MCF 10A (cell line): ENCODE measurements at regions not wholly inside any gene's neighbourhood (a gene's known extent, or its start where the extent isn't known, plus 50 kb on each side); places are given as distances from the start of the nearest gene placed in this dataset.
"Not testable (repeated sequence)": the region's sequence is repeated elsewhere in the genome, so short reads cannot be mapped to it uniquely, and the experiment has no call there.

Source experiments
- BruUV-seq: library from RNA; stranded (reverse); fragments of 400-500 nt; replicated peaks from 2 replicates; lab custom pipeline; 2021; lab: Mats Ljungman, UMichigan
- CTCF ChIA-PET: fragments of 300-600 bp; sonication (Branson Sonifier 250); formaldehyde crosslinking; extraction: SDS; loops from one replicate; lab custom pipeline; 2021; ENCODE audit warnings: antibody characterized with exemption, inconsistent platforms; lab: Yijun Ruan, JAX
- POLR2A ChIA-PET: fragments of 300-600, 350-650 bp; sonication (Branson Sonifier 250); formaldehyde crosslinking; extraction: SDS; loops from one replicate; lab custom pipeline; 2020; ENCODE audit warnings: antibody characterized with exemption, inconsistent platforms; lab: Yijun Ruan, JAX
- DNase-seq: peaks from one replicate; pipeline ENCODE4 v3.0.0-alpha.2; 2018; ENCODE audit not compliant: unreplicated experiment
- H3K27ac Mint-ChIP-seq: one replicate; pipeline ENCODE4 v1.8.0; 2022; ENCODE audit warnings: mild to moderate bottlenecking, low read depth, mixed read lengths; ENCODE audit not compliant: unreplicated experiment
- H3K27me3 Mint-ChIP-seq: one replicate; pipeline ENCODE4 v1.8.0; 2022; ENCODE audit warnings: mixed read lengths; ENCODE audit not compliant: insufficient read depth, unreplicated experiment
- H3K36me3 Mint-ChIP-seq: one replicate; pipeline ENCODE4 v1.8.0; 2022; ENCODE audit warnings: mild to moderate bottlenecking, moderate library complexity, mixed read lengths; ENCODE audit not compliant: insufficient read depth, unreplicated experiment
- H3K4me1 Mint-ChIP-seq: one replicate; pipeline ENCODE4 v1.8.0; 2022; ENCODE audit warnings: mixed read lengths; ENCODE audit not compliant: insufficient read depth, unreplicated experiment
- H3K4me3 Mint-ChIP-seq: one replicate; pipeline ENCODE4 v1.8.0; 2022; ENCODE audit warnings: mild to moderate bottlenecking, moderate library complexity, mixed read lengths; ENCODE audit not compliant: unreplicated experiment
- H3K9me3 Mint-ChIP-seq: one replicate; pipeline ENCODE4 v1.8.0; 2022; ENCODE audit warnings: mixed read lengths; ENCODE audit not compliant: unreplicated experiment
- CTCF ChIP-seq: fragments of 200-600 bp; IDR thresholded peaks from one replicate; pipeline ENCODE4 v1.8.0; 2022; ENCODE audit warnings: antibody characterized with exemption, mild to moderate bottlenecking; ENCODE audit not compliant: unreplicated experiment
- intact Hi-C: fragments of 100-400 bp; cut with micrococcal nuclease; formaldehyde crosslinking; loops from 2 replicates; pipeline ENCODE4 v1.14.1; 2022

- ChIA-PET CTCF (no interaction called here), POLR2A (no interaction called here)
- no peak for DNase-seq
- no peaks in the 10 kb centered on the region for H3K27me3 Mint-ChIP-seq
- no peak for TF ChIP-seq CTCF
- peaks cover 11% of the 10 kb centered on the region for H3K9me3 Mint-ChIP-seq
- H3K4me1 Mint-ChIP-seq = no peaks in the 10 kb centered on the region
- intact Hi-C loops = no loop called here
- H3K36me3 Mint-ChIP-seq = no peaks in the 10 kb centered on the region
- no peak overlapping the region for H3K27ac Mint-ChIP-seq
- no peak overlapping the region for H3K4me3 Mint-ChIP-seq
- BruUV-seq = no TSS peak
Observed at GRCh38 chr5:38618154-38618553, 61.7 kb upstream of the LIFR start.

GRCh38 chr5:38621331-38621730, 64.9 kb upstream of the LIFR start:
- no peak overlapping the region for H3K27ac Mint-ChIP-seq

DNA sequence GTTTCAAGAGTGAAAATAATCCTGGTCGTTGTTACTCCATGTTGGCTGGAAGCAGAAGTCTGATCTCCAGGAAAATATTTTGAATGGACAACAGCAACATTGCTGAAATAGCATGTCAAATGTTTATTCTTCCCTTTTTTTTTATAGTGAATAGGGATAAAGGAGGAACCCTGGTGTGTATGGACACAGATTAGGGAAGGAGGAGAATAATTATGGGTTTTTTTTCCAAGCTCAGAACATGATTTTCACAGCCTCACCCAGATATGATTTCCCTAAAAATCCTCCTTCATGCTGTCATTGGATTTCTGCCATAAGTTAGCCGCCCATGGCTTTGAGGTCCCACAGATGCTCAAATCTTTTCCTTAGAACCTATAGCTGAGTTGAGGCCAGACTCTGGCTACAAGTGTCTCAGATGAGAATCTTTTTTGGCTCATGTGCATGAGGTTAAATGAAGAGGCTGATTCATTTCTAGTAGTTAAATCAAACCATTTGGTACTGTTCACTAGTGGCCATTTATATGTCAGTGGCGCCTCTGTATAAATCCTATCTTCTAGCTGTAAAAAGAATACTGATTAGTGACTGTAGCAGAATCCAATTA, 65.5 kb upstream of the LIFR start:
- Mint-ChIP-seq H3K9me3 (peaks cover 11% of the 10 kb centered on the region), H3K4me3 (no peak overlapping the region), H3K36me3 (no peaks in the 10 kb centered on the region), H3K4me1 (no peaks in the 10 kb centered on the region), H3K27me3 (no peaks in the 10 kb centered on the region), H3K27ac (no peak overlapping the region)
- no peak for TF ChIP-seq CTCF
- intact Hi-C loops = no loop called here
- ChIA-PET POLR2A (interaction anchor here (0.7 kb wide), 1 partner anchor 680 kb away, joined by 4 read pairs; no protein-coding TSS in a partner anchor), CTCF (interaction anchor here (0.6 to 0.7 kb wide), 2 partner anchors 166 to 315 kb away, joined by 3 to 4 read pairs; no protein-coding TSS in a partner anchor)
- no peak for DNase-seq
- BruUV-seq = no TSS peak

More at GRCh38 chr5:38621331-38621730, 64.9 kb upstream of the LIFR start:
- Mint-ChIP-seq H3K36me3 (no peaks in the 10 kb centered on the region), H3K27me3 (no peaks in the 10 kb centered on the region), H3K4me1 (no peaks in the 10 kb centered on the region), H3K4me3 (no peak overlapping the region), H3K9me3 (peaks cover 11% of the 10 kb centered on the region)
- no peak for DNase-seq
- BruUV-seq = no TSS peak
- CTCF ChIA-PET = no interaction called here
- POLR2A ChIA-PET = interaction anchor here (0.7 kb wide), 1 partner anchor 681 kb away, joined by 4 read pairs; no protein-coding TSS in a partner anchor
- TF ChIP-seq CTCF = no peak
- intact Hi-C loops = no loop called here

GRCh38 chr5:38622723-38623129, 66.3 kb upstream of the LIFR start:
- BruUV-seq = no TSS peak
- H3K4me1 Mint-ChIP-seq = no peaks in the 10 kb centered on the region
- peaks cover 11% of the 10 kb centered on the region for H3K9me3 Mint-ChIP-seq
- no peak overlapping the region for H3K4me3 Mint-ChIP-seq
- no peak overlapping the region for H3K27ac Mint-ChIP-seq
- intact Hi-C loops = no loop called here
- no peak for TF ChIP-seq CTCF
- ChIA-PET CTCF (interaction anchor here (0.7 kb wide), 1 partner anchor 315 kb away, joined by 3 read pairs; no protein-coding TSS in a partner anchor), POLR2A (interaction anchor here (1.2 kb wide), 1 partner anchor 26 kb away, joined by 4 read pairs; no protein-coding TSS in a partner anchor)
- DNase-seq = no peak
- H3K27me3 Mint-ChIP-seq = no peaks in the 10 kb centered on the region
- no peaks in the 10 kb centered on the region for H3K36me3 Mint-ChIP-seq

- POLR2A ChIA-PET, H3K9me3 Mint-ChIP-seq, H3K4me3 Mint-ChIP-seq, H3K4me1 Mint-ChIP-seq, intact Hi-C loops, CTCF ChIA-PET, H3K27me3 Mint-ChIP-seq, BruUV-seq, H3K36me3 Mint-ChIP-seq, H3K27ac Mint-ChIP-seq, DNase-seq: not testable (repeated sequence)
Observed at GRCh38 chr5:38624541-38624940, 68.1 kb upstream of the LIFR start.

DNA sequence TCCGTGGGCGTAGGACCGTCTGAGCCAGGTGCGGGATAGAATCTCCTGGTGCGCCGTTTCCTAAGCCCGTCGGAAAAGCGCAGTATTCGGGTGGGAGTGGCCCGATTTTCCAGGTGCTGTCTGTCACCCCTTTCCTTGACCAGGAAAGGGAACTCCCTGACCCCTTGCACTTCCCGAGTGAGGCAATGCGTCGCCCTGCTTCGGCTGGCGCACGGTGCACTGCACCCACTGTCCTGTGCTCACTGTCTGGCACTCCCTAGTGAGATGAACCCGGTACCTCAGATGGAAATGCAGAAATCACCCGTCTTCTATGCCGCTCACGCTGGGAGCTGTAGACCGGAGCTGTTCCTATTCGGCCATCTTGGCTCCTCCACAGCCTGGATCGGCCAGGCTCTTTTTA, 74.9 kb upstream of the LIFR start:
- H3K27me3 Mint-ChIP-seq, CTCF ChIA-PET, H3K36me3 Mint-ChIP-seq, BruUV-seq, intact Hi-C loops, DNase-seq, H3K27ac Mint-ChIP-seq, H3K4me1 Mint-ChIP-seq, H3K4me3 Mint-ChIP-seq: not testable (repeated sequence)
- H3K9me3 Mint-ChIP-seq = peaks cover 18% of the 10 kb centered on the region
- POLR2A ChIA-PET = interaction anchor here (1.0 kb wide), 1 partner anchor 19 kb away, joined by 3 read pairs; no protein-coding TSS in a partner anchor
